ENCODE measurements at regions not wholly inside any gene's neighbourhood (a gene's known extent, or its start where the extent isn't known, plus 50 kb on each side); places are given as distances from the start of the nearest gene placed in this dataset.

DNA sequence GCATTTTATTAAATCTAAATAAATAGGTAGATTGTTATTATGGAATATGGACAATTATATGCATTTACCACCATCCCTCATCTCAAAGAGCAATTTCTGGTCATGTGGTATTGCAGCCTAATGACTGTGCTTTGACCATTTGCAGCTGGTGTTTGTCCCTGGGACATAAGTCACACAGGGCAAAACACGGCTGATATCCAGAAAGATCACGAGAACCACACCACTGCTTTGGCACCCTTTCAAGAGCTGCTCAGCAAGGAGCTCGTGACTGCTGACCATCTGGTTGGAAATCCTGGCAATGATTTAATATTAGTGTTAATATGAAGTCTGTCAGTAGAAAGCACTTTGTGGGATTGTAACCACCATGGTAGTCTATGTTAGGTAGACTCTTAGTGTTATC is 545.0 kb downstream of the GBA3 start:
- Histone ChIP-seq H2AFZ (ENCODE audit: low read length) (no peak overlapping the region), H3K9ac (ENCODE audit: low read length) (no peak overlapping the region), H3K4me3 (ENCODE audit: low read length) (no peak overlapping the region), H4K20me1 (ENCODE audit: low read length) (no peaks in the 10 kb centered on the region), H3K9me3 (ENCODE audit: low read length) (no peaks in the 10 kb centered on the region), H3K9me2 (replicated peaks; ENCODE audit: low read length) (no peaks in the 10 kb centered on the region), H3K4me2 (ENCODE audit: low read length) (no peak overlapping the region), H3K79me2 (ENCODE audit: low read length) (no peaks in the 10 kb centered on the region), H3K27me3 (ENCODE audit: low read length) (no peaks in the 10 kb centered on the region), H3K27ac (ENCODE audit: low read length) (no peak overlapping the region), H3F3A (ENCODE audit: low read length, unreplicated experiment) (no peaks in the 10 kb centered on the region), H3K36me3 (ENCODE audit: low read depth, low read length) (no peaks in the 10 kb centered on the region), H3K4me1 (ENCODE audit: insufficient read depth, low read length) (no peaks in the 10 kb centered on the region)
- POLR2A ChIA-PET (ENCODE audit: unreplicated experiment) = no interaction called here
- CTCF ChIA-PET = no interaction called here
- ATAC-seq (no peak), DNase-seq (no peak)
- intact Hi-C loops (cut with micrococcal nuclease) = no loop called here
- TF ChIP-seq, protein P1, sequence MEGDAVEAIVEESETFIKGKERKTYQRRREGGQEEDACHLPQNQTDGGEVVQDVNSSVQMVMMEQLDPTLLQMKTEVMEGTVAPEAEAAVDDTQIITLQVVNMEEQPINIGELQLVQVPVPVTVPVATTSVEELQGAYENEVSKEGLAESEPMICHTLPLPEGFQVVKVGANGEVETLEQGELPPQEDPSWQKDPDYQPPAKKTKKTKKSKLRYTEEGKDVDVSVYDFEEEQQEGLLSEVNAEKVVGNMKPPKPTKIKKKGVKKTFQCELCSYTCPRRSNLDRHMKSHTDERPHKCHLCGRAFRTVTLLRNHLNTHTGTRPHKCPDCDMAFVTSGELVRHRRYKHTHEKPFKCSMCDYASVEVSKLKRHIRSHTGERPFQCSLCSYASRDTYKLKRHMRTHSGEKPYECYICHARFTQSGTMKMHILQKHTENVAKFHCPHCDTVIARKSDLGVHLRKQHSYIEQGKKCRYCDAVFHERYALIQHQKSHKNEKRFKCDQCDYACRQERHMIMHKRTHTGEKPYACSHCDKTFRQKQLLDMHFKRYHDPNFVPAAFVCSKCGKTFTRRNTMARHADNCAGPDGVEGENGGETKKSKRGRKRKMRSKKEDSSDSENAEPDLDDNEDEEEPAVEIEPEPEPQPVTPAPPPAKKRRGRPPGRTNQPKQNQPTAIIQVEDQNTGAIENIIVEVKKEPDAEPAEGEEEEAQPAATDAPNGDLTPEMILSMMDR (conservative IDR thresholded peaks at IDR 0.05; ENCODE audit: low read depth, low read length) = no peak
- no peak for TF ChIP-seq EZH2phosphoT487 (IDR thresholded peaks at IDR 0.05; ENCODE audit: borderline replicate concordance, low read length)
- TF ChIP-seq EZH2 (IDR thresholded peaks at IDR 0.05; ENCODE audit: low read length, unreplicated experiment) = no peak
- BruUV-seq (replicated peaks) = no TSS peak

DNA sequence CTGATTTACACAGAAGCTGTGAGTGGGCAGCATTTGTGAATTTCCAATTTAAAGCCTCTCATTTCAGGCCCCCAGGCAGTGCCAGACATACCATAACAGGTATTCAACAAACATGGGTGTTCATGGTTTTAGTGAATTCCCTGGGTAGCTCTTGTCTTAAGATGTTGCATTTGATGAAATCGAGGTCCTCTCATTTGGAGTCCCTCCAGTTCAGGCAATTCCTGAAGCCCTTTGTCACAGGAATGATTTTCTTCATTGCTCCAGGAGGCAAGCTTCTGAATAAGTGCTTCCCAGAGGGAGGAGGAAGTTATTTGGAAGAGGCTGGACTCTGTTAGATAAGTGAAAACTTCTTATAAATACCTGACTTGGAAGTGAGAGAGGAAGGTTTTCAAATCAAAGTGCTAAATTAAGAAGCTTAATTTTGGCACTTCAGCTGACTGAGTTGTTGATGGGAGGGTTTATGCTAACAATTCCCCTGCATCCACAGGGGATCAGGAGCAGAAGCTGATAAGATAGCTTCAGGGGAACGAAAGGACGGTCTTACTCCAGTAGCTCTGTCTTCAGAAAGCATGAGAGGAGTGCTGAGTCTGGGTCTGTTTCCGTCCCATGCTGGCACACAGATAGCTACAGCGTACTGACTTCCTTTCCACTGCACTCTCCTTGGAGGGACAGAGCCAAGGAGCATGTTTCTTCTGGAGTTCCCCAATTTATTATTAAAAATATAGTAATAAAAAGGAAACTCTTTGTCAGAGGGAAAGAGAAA is 543.1 kb downstream of the GBA3 start:
- Histone ChIP-seq H3K27ac (ENCODE audit: low read length) (no peak overlapping the region), H3K4me1 (ENCODE audit: insufficient read depth, low read length) (no peaks in the 10 kb centered on the region), H4K20me1 (ENCODE audit: low read length) (no peaks in the 10 kb centered on the region), H3K4me3 (ENCODE audit: low read length) (no peak overlapping the region), H3K9me3 (ENCODE audit: low read length) (no peaks in the 10 kb centered on the region), H3K36me3 (ENCODE audit: low read depth, low read length) (no peaks in the 10 kb centered on the region), H3K9ac (ENCODE audit: low read length) (no peak overlapping the region), H3K27me3 (ENCODE audit: low read length) (no peaks in the 10 kb centered on the region), H3K4me2 (ENCODE audit: low read length) (no peak overlapping the region), H3K79me2 (ENCODE audit: low read length) (no peaks in the 10 kb centered on the region), H3K9me2 (replicated peaks; ENCODE audit: low read length) (no peaks in the 10 kb centered on the region), H3F3A (ENCODE audit: low read length, unreplicated experiment) (no peaks in the 10 kb centered on the region), H2AFZ (ENCODE audit: low read length) (no peak overlapping the region)
- no TSS peak for BruUV-seq (replicated peaks)
- intact Hi-C loops (cut with micrococcal nuclease) = no loop called here
- CTCF ChIA-PET = no interaction called here
- TF ChIP-seq, protein P1 (conservative IDR thresholded peaks at IDR 0.05; ENCODE audit: low read depth, low read length) = no peak
- no peak for TF ChIP-seq EZH2phosphoT487 (IDR thresholded peaks at IDR 0.05; ENCODE audit: borderline replicate concordance, low read length)
- TF ChIP-seq EZH2 (IDR thresholded peaks at IDR 0.05; ENCODE audit: low read length, unreplicated experiment) = no peak
- POLR2A ChIA-PET (ENCODE audit: unreplicated experiment) = no interaction called here
- no peak for ATAC-seq
- DNase-seq = no peak

DNA sequence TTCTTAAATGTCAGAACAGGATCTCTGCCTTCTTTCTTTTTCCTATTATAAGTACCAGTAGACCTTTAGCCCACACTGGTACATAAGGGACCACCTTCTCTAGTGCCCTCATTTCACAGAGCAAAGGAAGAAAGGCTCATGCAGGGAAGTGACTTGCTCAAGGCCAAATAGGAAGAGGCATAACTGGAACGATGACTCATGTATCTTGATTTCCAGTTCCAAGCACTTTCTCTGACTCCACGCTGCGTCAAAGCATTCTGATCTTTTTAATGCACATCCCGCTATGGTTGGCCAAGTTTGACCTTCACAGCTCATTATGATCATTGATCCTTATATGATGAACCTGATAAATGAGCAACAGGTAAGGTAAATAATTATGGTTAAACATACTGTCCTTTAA is 542.0 kb downstream of the GBA3 start:
- ChIA-PET CTCF (no interaction called here), POLR2A (ENCODE audit: unreplicated experiment) (no interaction called here)
- DNase-seq (peak; percentile 32), ATAC-seq (no peak)
- no peaks in the 10 kb centered on the region for H3K9me2 ChIP-seq (replicated peaks; ENCODE audit: low read length)
- no peaks in the 10 kb centered on the region for H3K4me1 ChIP-seq (ENCODE audit: insufficient read depth, low read length)
- H3K36me3 ChIP-seq (ENCODE audit: low read depth, low read length) = no peaks in the 10 kb centered on the region
- no peaks in the 10 kb centered on the region for H3K27me3 ChIP-seq (ENCODE audit: low read length)
- no peak overlapping the region for H2AFZ ChIP-seq (ENCODE audit: low read length)
- intact Hi-C loops (cut with micrococcal nuclease) = no loop called here
- no peaks in the 10 kb centered on the region for H4K20me1 ChIP-seq (ENCODE audit: low read length)
- no TSS peak for BruUV-seq (replicated peaks)
- no peak for TF ChIP-seq EZH2phosphoT487 (IDR thresholded peaks at IDR 0.05; ENCODE audit: borderline replicate concordance, low read length)
- TF ChIP-seq EZH2 (IDR thresholded peaks at IDR 0.05; ENCODE audit: low read length, unreplicated experiment) = no peak
- TF ChIP-seq, protein P1 (conservative IDR thresholded peaks at IDR 0.05; ENCODE audit: low read depth, low read length) = no peak
- H3F3A ChIP-seq (ENCODE audit: low read length, unreplicated experiment) = no peaks in the 10 kb centered on the region
- H3K79me2 ChIP-seq (ENCODE audit: low read length) = no peaks in the 10 kb centered on the region
- no peaks in the 10 kb centered on the region for H3K9me3 ChIP-seq (ENCODE audit: low read length)
- H3K27ac ChIP-seq (ENCODE audit: low read length) = no peak overlapping the region
- H3K4me2 ChIP-seq (ENCODE audit: low read length) = no peak overlapping the region
- H3K4me3 ChIP-seq (ENCODE audit: low read length) = no peak overlapping the region
- no peak overlapping the region for H3K9ac ChIP-seq (ENCODE audit: low read length)

Measured in PC-3 (cell line).